Stomach (tissue), 8 donors: ENCODE measurements at regions not wholly inside any gene's neighbourhood (a gene's known extent, or its start where the extent isn't known, plus 50 kb on each side); places are given as distances from the start of the nearest gene placed in this dataset.
A peak's percentile ranks its signal among the peaks of the same experiment; 100 is the strongest.

Source experiments
- DNase-seq, 2 donors: peaks; one replicate each; pipeline versions ENCODE4 v3.0.0 to v3.0.0-alpha.2; 2013 to 2019
- H3K27ac ChIP-seq, 5 donors: fragments of 200-600 bp in 4 of 5; sonication (generic) in 4 of 5; one replicate each; pipeline ENCODE4 v1.5.1; 2013 to 2019; ENCODE audit warnings: mild to moderate bottlenecking in 1 of 5, moderate library complexity in 1 of 5
- H3K27me3 ChIP-seq, 3 donors: fragments of 200-600 bp; sonication (generic); one replicate each; pipeline ENCODE4 v1.5.1; 2017 to 2019; ENCODE audit warnings: mixed run types in 1 of 3
- H3K36me3 ChIP-seq, 4 donors: fragments of 200-600 bp; sonication (generic); 1 replicate in 3 of 4; 2 replicates in 1 of 4; pipeline ENCODE4 v1.5.1; 2016 to 2019
- H3K4me1 ChIP-seq, 4 donors: fragments of 200-600 bp; sonication (generic); one replicate each; pipeline ENCODE4 v1.5.1; 2016 to 2019
- H3K4me3 ChIP-seq, 4 donors: fragments of 200-600 bp; sonication (generic) in 3 of 4; one replicate each; pipeline ENCODE4 v1.5.1; 2016 to 2019; ENCODE audit warnings: mild to moderate bottlenecking in 1 of 4
- H3K9me3 ChIP-seq, 4 donors: fragments of 200-600 bp; sonication (generic); one replicate each; pipeline ENCODE4 v1.5.1; 2016 to 2019
- EP300 ChIP-seq: sonication (generic); formaldehyde crosslinking; IDR thresholded peaks from one replicate; pipeline ENCODE4 v1.6.1; 2017; ENCODE audit warnings: antibody characterized with exemption
- POLR2A ChIP-seq, 4 donors: fragments of 450-650 bp; IDR thresholded peaks; one replicate each; pipeline ENCODE4 v1.6.1; 2016; ENCODE audit warnings: antibody characterized with exemption in 4 of 4, control low read depth in 2 of 4, mild to moderate bottlenecking in 1 of 4, moderate library complexity in 1 of 4
- POLR2AphosphoS5 ChIP-seq, 3 donors: sonication (generic); formaldehyde crosslinking; IDR thresholded peaks; one replicate each; pipeline ENCODE4 v1.6.1; 2016; ENCODE audit warnings: antibody characterized with exemption in 3 of 3
- WGBS, 5 donors: extraction: QIAGEN DNeasy Blood & Tissue Kit in 3 of 5; methylation state at CpG; one replicate each; pipeline versions ENCODE4 v1.1.5 to v1.1.7; 2013 to 2018; 5-methylcytosine and 5-hydroxymethylcytosine counted together
- intact Hi-C: fragments of 100-400 bp; cut with DNase I; formaldehyde crosslinking; loops from one replicate; pipeline ENCODE4 v1.15.1; 2023; ENCODE audit warnings: low total_unique reads
- TF ChIP-seq, protein P1 (sequence below), 7 experiments: fragments of 450-650 bp in 4 of 7; fragments of 200-600 bp in 3 of 7; sonication (generic) in 3 of 7; IDR thresholded peaks; one replicate each; pipeline ENCODE4 v1.5.1; 2016 to 2019; ENCODE audit warnings: antibody characterized with exemption in 7 of 7, control low read depth in 2 of 7, mild to moderate bottlenecking in 1 of 7
- donor health status: healthy with polysubstance abuse.
- donor health status: Bipolar disorder and iron deficiency.
- donor health status: healthy.

- Histone ChIP-seq H3K4me1 (no peaks in the 10 kb centered on the region), H3K36me3 (no peaks in the 10 kb centered on the region), H3K27ac (no peak overlapping the region), H3K4me3 (no peak overlapping the region), H3K27me3 (no peaks in the 10 kb centered on the region), H3K9me3 (no peaks in the 10 kb centered on the region)
- TF ChIP-seq POLR2AphosphoS5 (IDR thresholded peaks at IDR 0.05), result no peak
- TF ChIP-seq, protein P1, sequence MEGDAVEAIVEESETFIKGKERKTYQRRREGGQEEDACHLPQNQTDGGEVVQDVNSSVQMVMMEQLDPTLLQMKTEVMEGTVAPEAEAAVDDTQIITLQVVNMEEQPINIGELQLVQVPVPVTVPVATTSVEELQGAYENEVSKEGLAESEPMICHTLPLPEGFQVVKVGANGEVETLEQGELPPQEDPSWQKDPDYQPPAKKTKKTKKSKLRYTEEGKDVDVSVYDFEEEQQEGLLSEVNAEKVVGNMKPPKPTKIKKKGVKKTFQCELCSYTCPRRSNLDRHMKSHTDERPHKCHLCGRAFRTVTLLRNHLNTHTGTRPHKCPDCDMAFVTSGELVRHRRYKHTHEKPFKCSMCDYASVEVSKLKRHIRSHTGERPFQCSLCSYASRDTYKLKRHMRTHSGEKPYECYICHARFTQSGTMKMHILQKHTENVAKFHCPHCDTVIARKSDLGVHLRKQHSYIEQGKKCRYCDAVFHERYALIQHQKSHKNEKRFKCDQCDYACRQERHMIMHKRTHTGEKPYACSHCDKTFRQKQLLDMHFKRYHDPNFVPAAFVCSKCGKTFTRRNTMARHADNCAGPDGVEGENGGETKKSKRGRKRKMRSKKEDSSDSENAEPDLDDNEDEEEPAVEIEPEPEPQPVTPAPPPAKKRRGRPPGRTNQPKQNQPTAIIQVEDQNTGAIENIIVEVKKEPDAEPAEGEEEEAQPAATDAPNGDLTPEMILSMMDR (IDR thresholded peaks at IDR 0.05), result no peak
- no peak for TF ChIP-seq EP300
- TF ChIP-seq POLR2A (IDR thresholded peaks at IDR 0.05), result no peak
- intact Hi-C loops, result no loop called here
- DNase-seq, result no peak
Observed at GRCh38 chr5:74064225-74064624, 438.2 kb downstream of the ARHGEF28 start.

- Histone ChIP-seq H3K27me3 (no peaks in the 10 kb centered on the region), H3K4me3 (no peak overlapping the region), H3K9me3 (no peaks in the 10 kb centered on the region), H3K4me1 (no peaks in the 10 kb centered on the region), H3K36me3 (no peaks in the 10 kb centered on the region), H3K27ac (no peak overlapping the region)
- 24 to 50% (median 43%) methylated on average over 3 of the region's 3 CpGs for WGBS, 5 donors
- no peak for TF ChIP-seq POLR2A (IDR thresholded peaks at IDR 0.05)
- TF ChIP-seq EP300, result no peak
- TF ChIP-seq POLR2AphosphoS5 (IDR thresholded peaks at IDR 0.05), result peak in 1 of 3 donors; percentile 19
- DNase-seq, result peak in 1 of 2 donors; percentile 53
- intact Hi-C loops, result no loop called here
Observed at GRCh38 chr5:74063821-74064220, 437.8 kb downstream of the ARHGEF28 start.

- intact Hi-C loops, result no loop called here
- no peaks in the 10 kb centered on the region for H3K9me3 ChIP-seq
- no peak overlapping the region for H3K27ac ChIP-seq
- H3K36me3 ChIP-seq, result no peaks in the 10 kb centered on the region
- WGBS, 5 donors, result 47 to 69% (median 64%) methylated on average over 4 of the region's 4 CpGs
- H3K4me3 ChIP-seq, result no peak overlapping the region
- no peak for DNase-seq
- no peak for TF ChIP-seq POLR2AphosphoS5 (IDR thresholded peaks at IDR 0.05)
- no peak for TF ChIP-seq EP300
- no peak for TF ChIP-seq POLR2A (IDR thresholded peaks at IDR 0.05)
- TF ChIP-seq, protein P1 (IDR thresholded peaks at IDR 0.05), result no peak
- no peaks in the 10 kb centered on the region for H3K4me1 ChIP-seq
- no peaks in the 10 kb centered on the region for H3K27me3 ChIP-seq
Observed at GRCh38 chr5:74063346-74063745, 437.4 kb downstream of the ARHGEF28 start.

- Histone ChIP-seq H3K27ac (no peak overlapping the region), H3K9me3 (no peaks in the 10 kb centered on the region), H3K36me3 (no peaks in the 10 kb centered on the region), H3K4me3 (no peak overlapping the region), H3K27me3 (no peaks in the 10 kb centered on the region), H3K4me1 (no peaks in the 10 kb centered on the region)
- intact Hi-C loops, result no loop called here
- no peak for DNase-seq
- TF ChIP-seq EP300, result no peak
- WGBS, 5 donors, result 87 to 100% (median 96%) methylated on average over 1 of the region's 1 CpG
Observed at GRCh38 chr5:74061292-74061691, 435.3 kb downstream of the ARHGEF28 start.

DNA sequence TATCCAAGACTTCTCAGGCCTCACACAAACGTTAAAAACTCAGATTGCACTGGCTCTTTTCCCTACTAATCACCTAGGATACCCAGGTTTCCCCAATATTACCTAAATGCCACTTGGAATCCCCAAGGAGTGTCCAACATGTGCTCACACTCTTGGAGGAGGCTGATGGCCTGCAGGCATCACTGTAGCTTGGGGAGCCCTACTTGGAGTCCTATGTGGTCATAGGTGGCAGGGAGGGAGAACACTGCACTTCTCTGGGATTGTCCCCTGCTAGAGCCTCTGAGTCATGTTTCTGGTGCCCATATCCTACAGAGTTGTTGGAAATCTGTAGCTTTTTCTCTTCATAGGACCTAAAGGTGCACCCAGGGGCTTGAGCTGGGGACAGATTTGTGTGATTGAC lies 433.7 kb downstream of the ARHGEF28 start:
- H3K9me3 ChIP-seq, result no peaks in the 10 kb centered on the region
- TF ChIP-seq EP300 (no peak), POLR2A (IDR thresholded peaks at IDR 0.05) (no peak), POLR2AphosphoS5 (IDR thresholded peaks at IDR 0.05) (no peak)
- TF ChIP-seq, protein P1 (IDR thresholded peaks at IDR 0.05), result no peak
- intact Hi-C loops, result no loop called here
- H3K4me1 ChIP-seq, result no peaks in the 10 kb centered on the region
- no peaks in the 10 kb centered on the region for H3K36me3 ChIP-seq
- H3K27me3 ChIP-seq, result no peaks in the 10 kb centered on the region
- no peak for DNase-seq
- no peak overlapping the region for H3K4me3 ChIP-seq
- 17 to 52% (median 38%) methylated on average over 1 of the region's 1 CpG for WGBS, 5 donors
- H3K27ac ChIP-seq, result no peak overlapping the region

DNA sequence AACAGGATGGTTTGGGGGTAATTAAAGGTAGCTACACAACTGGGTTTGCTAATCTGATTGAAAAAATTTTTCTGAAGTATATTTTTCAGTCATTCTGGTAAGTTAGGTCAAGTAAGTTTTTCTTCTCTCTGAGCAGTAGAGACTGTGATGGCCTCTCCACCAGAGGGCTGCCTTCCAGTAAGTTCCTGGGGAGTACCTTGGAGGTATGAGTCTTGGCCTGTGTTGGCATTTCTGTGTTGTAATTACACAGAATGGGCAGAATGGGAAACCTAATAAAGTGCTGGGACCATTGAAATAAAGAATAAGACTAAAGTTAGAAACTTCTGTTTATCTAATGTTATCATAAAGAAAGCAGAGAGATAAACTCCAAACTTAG lies 430.8 kb downstream of the ARHGEF28 start:
- TF ChIP-seq POLR2A (IDR thresholded peaks at IDR 0.05), result no peak
- TF ChIP-seq, protein P1 (IDR thresholded peaks at IDR 0.05), result peak in 5 of 7 experiments; percentile 16 to 53 (median 46)
- intact Hi-C loops, result no loop called here
- peak; percentile 60 to 63 for DNase-seq

More for the DNA sequence above, 430.8 kb downstream of the ARHGEF28 start:
- Histone ChIP-seq H3K27me3 (no peaks in the 10 kb centered on the region), H3K4me1 (no peaks in the 10 kb centered on the region), H3K4me3 (no peak overlapping the region), H3K36me3 (no peaks in the 10 kb centered on the region), H3K9me3 (no peaks in the 10 kb centered on the region), H3K27ac (no peak overlapping the region)
